Ureter (tissue), 1 donor: ENCODE measurements at regions not wholly inside any gene's neighbourhood (a gene's known extent, or its start where the extent isn't known, plus 50 kb on each side); places are given as distances from the start of the nearest gene placed in this dataset.

ENCODE experiments used
- DNase-seq: peaks from one replicate; pipeline ENCODE4 v3.0.0-alpha.2; 2020; ENCODE audit warnings: low spot score
- donor health status: DM: yes; HTN: yes; CAD: no.

DNA sequence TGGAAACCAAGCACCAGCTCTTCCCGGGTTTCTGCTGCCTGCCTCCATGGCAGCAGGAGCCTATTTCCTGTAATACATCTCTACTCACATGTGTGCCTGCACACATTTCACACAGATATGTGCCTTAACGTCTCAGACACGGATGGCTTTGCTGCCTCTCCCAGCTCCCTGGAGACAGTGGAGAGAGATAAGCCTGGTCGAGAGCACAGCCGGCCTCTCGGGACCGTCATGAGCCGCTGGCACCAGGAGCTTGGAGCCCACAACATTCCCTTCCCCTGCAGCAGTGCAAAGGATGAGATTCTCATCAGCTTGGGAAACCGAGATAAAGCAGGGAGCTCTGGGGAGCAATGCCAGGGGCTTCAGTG lies 587.7 kb downstream of the BRD1 start:
- DNase-seq: no peak

DNA sequence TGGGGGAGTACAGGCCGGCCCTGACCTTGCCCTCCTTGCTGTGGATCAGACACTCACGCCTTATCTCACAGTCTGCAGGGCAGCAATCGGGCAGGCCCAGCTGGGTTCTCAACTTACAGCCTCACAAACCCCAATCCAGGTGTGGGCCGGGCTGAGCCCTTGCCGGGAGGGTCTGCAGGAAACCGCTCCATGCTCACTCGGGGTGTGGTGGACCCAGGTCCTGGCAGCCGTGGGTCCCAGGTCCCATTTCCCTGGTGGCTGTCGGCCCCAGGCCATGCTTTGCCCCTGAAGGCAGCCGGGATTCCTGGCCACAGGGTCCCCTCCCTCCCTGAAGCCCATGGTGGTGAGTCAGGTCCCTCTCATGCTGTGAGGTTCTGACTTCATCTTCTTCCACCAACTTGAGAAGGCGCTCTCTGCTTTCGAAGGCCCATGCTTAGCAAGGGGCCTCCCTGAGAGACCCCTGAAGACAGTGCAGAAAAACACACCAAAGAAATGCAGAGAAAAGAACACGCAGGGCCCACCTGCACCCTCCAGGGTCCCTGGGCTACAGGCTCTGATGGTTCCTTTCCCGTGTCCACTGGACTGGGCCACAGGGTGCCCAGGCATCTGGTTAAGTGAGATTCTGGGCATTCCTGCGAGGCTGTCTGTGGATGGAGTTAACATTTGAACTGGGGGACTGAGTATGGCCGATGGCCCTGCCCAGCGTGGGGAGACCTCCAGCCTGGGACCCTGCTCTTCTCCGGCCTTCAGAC lies 588.2 kb downstream of the BRD1 start:
- DNase-seq: no peak

DNA sequence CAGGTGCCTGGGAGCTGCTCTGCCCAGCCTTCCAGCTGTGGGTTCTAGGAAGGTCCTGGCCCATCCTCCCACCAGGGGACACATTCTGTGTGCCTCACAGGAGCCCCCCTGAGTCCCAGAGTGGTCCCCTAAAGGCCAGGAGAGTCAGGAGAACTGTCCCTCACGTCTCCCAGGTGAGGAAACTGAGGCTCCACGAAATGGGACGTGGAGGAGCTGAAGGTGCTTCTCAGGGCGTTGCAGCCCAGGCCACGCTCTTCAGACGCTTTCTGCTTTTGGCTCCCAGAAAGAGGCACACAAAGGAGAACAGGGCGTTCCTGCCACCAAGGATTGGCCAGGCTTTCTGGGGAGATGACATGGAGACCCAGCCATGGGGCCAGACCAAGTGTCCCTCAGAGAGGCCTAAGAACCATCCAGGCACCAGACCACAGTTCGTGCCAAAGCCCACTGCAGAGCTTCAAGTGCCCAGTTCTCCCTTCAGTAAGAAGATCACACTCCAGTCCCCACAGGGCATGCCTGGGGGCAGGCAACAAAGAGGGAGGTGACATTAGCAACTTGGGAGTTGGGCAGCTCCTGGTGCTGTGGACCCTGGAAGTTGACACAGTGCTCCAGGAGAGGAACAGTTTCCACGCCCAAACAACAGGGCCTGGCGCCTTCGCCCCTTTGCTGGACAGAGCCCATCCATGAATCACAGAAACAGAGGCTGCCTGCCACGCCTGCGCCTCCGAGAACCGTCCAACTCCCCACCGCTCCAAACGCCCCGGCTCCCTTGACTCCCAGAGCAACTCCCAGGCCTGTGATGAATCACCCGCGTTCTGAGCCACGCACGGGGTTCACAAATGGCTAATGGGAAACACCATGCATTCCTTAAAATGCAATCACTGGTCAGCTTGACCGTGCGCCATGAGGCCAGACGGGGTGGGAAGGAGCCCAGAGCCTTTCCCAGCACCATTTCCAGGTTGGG lies 589.2 kb downstream of the BRD1 start:
- no peak for DNase-seq

DNA sequence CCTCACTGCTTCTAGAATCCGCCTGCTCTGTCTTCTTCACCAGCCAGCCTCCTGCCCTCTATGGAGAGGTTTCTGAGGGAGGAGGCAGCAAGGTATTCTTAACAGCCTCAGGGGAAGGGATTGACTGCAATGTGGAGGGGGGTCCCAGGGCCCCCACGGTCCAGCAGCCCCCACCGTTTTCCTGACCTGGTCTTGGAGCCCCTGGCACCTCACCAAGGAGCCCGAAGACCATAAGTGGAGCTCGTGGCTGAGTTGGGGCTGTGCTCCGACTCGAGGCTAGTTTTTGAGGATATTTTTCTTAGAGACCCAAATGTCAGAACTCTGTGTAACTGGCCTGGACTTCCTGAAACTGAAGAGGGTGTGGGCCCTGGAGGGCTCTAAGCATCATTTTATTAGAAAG lies 590.0 kb downstream of the BRD1 start:
- DNase-seq: no peak

DNA sequence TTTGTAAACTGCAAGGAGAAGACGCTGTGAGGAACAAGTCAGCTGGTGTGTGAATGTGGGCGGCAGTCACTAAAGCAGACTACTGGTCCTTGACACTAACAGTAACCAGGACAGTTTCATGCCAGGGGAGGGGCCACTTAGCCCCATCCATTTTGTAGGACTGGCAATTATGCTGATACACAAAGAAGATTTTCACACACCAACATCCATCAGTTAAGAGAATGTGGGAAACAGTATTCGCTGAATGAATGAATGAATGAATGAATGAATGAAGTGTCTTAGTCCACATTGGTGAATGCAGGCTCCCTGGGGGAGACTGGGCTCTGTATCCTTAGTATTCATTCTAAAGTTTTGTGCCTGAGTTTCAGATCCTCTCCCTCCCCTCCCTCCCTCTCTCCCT lies 590.4 kb downstream of the BRD1 start:
- DNase-seq: no peak

DNA sequence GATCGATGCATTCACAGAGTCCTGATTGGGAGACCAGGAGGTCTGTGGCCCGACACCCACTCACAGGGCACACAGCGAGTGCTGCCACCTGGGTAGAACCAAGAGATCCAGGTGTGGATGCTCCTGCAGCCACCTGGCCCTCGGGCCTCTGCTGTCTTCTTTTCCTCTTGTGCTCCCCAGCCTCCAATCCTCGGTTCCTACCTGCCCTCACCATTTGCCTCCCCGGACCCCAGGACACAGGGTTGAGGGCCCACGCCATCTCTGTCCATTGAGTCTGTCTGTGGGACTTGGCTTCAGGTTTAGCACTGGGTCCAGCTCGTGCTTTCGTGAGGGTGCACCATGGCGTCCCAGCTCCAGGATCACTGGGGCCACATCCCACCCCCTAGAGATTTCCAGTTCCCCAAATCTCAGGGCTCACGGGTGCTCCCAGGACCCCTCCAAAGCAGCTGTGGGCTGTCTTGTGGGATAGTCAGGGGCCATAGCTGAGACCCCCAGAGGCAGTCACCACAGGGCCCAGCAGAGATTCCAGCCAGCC lies 591.1 kb downstream of the BRD1 start:
- DNase-seq: no peak

DNA sequence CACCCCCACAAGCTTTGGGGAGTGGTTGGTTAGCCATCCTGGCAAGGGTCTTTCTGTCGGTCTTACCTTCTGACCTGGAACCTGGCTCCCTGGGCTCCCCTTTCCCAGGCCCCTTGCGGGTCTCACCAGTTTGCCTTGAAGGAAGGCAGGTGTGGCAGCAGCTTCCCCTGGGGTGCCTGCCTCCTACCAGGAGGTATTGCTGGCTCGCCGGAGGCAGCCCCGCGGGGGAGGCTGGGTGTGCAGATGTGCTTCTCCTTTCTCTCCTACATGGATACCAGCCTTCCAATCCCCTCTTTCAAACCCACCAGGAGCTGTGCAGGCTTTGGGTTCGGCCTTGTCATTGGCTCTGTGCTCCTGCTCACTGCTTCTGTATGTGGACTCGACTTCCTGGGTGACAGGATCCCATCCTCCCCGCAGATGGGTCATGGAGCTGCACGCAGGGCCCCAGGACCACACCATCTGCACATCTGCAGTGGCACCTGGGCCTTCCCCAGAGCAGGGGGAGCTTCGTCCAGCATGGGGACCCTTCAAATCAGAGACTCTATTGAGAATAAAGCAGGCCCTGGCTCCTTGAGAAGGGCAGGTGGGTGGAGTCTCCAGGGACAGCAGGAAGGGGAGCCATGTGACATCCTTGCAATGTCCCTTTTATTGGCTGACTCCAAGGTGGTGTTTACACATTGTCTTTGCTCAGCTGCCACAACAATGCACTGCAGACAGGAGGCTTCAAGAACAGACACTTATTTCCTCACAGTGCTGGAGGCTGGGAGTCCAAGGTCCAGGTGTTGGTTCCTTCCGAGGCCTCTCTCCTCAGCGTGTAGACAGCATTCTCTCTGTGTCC lies 592.0 kb downstream of the BRD1 start:
- DNase-seq: no peak

DNA sequence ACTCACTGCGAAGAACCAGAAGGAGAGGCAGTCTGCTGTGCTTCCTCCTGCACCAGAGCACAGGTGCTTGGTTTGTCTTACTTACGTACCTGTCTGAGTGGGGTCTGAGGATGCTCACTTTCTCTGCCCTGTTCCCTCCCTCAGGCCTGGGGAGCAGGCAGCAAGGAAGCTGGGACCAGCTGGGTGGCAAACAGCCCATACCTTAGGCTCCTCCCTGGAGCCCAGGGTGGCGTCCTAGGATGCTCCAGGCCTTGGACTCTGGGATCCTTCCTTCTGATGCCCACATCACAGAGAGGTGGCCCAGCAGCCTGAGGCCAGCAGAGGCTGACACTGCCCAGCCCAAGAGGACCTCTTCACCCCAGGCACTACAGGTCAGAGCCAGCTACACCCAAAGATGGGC lies 593.2 kb downstream of the BRD1 start:
- no peak for DNase-seq

DNA sequence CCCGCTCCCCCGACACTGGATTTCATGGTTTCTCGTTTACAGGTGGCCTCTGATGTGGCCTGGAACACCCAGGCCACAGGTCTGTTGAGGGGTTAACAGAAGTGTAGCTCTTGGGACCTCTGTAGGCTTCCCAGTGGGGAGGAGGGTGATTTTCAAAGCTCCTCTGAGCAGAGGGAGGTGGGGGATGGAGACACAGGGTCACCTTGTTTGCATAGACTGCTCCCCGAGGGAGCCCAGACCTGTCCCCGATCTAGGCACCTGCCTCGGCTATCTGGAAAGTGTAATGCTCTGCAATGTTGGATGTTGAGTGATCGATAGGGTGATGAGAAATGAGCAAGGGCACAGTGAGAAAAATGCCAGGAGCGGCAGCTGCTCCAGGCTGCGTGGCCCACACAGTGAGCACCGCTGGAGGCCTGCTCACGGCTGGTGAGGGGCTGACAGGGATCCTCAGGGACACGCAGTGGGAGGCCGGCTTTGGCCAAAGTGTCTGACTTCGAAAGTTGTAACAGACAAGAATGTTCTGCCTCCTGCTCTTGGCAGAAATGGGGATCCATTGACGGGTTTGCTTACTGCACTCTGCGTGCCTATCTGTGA lies 594.1 kb downstream of the BRD1 start:
- no peak for DNase-seq

DNA sequence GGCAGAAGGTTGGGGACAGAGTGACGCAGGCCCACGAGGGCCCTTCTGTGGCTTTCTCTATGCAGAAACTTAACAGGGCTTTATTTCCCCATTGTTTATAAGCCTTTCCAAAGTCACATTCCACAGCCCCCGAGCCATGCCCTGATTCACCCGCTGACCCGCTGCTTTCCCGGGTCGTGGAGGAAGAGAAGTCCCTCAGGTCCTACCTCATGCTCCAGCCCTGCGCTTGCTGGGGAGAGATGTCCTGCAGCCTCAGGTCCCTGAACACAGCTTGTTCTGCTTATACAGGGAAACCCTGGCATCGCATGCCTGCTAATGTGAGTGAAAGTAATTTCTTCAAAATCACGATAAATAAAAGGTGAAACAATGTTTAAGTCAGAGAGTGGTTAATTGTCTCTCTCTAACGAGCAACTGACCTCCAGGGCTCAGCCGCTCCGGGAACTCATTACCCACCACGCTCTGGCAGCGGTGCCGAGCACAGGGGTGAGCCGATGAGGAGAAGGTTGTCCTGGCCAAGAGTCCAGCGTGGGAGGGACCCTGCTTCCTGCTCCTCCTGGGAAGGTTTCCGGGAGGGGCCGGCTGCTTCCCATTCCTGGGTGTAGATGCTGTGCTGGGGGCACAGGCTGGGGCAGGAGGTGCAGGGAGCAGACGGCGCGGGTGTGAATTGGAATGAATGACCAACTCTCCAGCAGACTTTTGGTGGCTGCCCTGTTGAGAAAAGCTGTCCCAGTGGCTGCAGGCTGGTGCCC lies 595.2 kb downstream of the BRD1 start:
- no peak for DNase-seq

DNA sequence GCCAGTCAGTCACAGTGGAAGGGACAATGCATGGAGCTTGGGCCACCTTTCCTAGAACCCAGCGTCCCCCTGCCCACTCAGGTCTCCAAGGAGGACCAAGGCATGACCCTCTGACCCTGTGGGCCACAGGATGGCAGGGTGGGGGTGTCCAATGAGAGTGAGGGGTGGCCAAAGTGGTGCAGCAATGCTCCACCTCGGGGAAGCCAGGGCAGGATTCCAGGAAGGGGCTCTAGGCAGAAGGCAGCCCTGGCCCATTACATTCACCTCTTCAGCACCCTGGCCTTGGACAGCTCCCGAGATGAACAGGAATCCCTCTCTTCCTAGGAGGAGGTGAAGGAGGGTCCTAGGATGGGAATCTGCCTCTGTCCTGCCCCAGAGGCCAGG lies 597.5 kb downstream of the BRD1 start:
- DNase-seq: peak; percentile 17

DNA sequence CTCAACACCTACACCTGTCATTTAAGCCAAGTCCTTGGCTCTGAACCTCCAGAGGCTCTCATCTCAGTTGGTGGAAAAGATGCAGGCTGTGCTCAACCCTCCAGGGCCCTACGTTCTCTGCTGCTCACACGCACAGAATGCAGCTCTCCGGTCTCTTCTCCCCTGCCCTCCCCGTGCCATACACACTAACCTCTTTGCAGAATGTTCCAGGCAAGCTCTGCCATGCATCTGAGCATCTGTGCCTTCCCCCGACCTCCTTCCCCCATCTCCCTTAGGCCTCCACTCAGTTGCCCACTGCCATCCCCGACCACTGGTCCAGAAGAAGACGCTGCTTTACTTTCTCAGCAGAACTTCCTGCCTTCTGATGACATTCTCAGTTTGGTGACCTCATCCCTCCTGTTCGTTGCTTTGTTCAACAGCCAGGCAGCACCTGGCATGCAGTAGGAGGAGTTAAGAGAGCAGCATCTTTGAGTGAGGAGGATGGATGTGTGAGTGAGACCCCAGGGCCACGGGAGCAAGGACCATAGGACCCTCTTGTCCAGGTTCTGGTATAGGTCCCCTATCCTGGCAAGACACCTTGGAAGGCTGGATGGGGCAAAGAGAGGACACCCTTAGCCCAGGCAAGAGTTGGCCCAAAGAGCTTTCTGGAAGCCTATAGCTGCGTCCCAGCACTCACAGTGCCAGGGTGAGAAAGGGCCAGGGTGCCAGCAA lies 598.0 kb downstream of the BRD1 start:
- peak; percentile 17 for DNase-seq

DNA sequence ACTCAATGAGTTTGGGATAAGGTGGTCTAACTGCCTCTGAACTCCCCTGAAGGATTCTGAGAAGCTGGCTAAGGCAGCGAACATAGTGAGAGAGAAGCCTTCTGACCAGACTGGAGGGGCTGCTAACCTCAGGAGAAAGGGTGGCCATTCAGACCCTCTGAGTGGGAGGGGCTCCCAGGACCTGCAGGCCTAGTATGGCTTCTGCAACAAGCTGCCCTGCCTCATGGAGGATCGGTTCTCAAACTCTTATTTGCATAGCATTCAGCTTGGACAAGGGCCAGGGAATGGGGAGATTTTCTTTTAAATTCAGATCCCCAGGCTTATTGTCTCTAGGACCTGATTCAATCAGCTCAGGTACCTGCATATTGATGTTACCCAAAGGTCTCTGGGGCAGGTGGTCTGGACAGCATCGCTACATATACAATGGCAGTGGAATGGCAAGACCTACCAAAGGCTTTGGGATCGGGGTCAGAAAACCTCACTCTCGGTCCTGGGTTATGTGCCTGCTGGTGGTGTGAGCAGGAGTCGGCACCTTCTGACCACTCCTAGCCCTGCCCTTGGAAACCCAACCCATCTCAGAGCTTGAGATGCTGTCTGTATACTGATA lies 599.1 kb downstream of the BRD1 start:
- DNase-seq: no peak

DNA sequence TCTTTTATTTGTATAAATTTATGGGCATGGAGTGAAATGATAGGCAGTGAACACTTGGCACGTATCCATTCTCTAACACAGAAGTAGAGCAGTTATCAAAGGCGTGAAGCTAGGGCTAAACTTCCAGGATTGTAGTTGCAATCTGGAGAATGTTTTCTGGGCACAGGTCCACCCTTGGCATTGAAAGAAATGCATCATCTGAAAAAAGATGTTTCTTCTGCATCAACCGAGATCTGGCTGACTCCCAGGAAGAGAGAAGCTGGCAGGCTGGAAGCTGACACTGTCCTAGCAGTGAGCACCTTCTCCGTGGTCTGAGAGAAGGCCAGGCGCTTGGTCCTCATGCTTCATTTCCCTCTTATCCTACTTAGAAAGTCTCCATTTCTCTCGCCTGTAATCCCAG lies 600.0 kb downstream of the BRD1 start:
- DNase-seq: peak; percentile 9

DNA sequence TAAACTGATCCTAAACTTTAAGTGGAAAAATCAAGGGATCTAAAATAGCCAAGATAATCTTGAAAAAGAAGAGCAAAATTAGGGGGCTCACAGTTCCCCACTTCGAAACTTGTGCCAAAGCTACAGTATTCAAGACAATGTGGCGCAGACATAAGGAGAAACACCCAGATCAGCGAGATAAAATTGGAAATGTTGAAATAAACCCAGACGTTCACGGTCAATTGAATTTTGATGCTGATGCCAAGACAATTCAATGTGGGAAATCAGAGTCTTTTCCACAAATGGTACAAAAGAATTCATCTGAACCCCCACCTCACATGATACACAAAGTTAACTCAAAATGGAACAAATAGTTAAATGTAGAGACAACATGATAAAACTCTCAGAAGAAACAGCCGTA lies 601.6 kb downstream of the BRD1 start:
- DNase-seq: no peak

DNA sequence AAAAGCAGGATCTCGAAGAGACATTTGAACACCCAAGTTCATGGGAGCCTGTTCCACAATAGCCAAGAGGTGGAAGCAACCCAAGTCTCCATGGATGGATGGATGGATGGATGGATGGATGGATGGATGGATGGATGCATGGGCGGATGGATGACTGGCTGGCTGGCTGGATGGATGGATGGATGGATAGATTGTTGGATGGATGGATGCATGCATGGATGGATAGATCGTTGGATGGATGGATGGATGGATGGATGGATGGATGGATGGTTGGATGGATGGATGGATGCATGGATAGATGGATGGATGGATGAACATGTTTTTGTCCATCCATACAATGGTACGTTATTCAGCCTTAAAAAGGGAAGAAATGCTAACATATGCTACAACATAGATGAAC lies 603.4 kb downstream of the BRD1 start:
- DNase-seq: no peak

DNA sequence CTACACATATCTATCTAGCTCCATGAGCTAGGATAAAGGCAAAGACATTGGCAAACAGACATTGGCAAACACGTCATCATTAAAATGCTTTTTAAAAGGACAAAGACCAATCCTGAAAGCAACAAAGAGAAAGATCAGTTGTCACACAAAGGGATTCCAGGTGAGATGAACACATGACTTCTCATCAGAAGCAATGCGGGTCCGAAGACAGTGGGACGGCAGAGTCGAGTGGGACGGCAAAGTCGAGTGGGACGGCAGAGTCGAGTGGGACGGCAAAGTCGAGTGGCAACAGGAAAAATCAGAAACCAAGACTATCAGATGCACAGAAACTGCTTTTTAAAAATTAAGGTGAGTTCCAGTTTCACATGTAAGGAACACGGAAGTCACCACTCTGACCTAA lies 609.5 kb downstream of the BRD1 start:
- no peak for DNase-seq

DNA sequence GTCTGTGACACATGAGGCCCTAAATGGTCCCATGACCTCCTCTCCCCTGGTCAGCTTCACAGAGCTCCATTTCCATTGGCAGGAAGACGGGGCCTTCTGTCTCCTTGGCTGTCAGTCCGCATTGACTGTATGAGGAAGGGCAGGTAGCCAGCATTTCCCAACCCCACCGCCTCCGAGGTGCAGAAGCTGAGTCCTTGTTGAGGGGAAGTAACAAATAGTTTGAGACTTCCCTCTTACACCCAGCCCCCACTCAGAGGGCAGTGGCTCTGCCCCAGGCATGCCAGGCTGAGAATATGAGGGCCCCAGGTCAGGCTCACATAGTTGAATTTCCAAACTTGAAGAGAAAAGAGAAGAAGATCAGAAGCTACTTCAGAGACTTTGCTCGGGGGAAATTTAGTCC lies 611.1 kb downstream of the BRD1 start:
- DNase-seq: peak; percentile 18

DNA sequence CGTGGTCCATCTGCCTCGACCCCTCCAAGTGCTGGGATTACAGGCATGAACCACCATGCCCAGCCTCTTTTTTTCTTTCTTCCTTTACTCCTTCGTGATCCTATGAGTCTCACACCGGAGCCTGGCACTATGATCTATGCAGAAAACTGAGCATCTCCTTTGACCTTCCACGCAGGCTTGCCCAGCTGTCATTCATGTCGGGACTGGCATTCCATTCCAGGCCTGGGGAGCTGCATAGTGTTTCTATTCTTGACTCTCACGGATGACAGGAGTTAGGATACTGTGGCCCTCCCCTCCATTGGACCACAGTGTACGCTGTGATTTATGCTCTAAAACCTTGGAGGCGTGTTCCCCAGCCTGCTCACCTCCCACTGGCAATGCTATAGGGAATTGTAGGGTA lies 611.8 kb downstream of the BRD1 start:
- DNase-seq: peak; percentile 20

DNA sequence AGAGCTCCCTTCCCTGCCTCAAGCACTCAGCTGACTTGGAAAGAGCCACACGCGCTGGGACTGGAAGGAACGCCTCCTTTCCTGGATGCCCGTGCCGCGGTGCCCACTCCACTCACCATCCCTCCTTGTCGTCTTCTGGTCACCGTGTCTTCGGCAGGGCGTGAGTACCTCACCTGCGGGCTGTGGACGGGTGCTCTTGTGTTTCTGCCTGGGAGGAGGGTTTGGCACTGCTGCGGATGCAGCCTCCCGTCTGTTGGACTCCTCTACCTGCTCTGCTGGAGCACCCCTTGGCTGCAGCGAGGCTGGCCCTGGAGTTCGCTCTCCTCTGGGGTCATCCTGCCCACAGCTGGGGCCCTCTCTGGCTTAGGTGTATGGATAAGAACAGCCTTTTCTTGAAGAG lies 612.7 kb downstream of the BRD1 start:
- peak; percentile 33 for DNase-seq
